ENCODE measurements at regions not wholly inside any gene's neighbourhood (a gene's known extent, or its start where the extent isn't known, plus 50 kb on each side); places are given as distances from the start of the nearest gene placed in this dataset.

DNA sequence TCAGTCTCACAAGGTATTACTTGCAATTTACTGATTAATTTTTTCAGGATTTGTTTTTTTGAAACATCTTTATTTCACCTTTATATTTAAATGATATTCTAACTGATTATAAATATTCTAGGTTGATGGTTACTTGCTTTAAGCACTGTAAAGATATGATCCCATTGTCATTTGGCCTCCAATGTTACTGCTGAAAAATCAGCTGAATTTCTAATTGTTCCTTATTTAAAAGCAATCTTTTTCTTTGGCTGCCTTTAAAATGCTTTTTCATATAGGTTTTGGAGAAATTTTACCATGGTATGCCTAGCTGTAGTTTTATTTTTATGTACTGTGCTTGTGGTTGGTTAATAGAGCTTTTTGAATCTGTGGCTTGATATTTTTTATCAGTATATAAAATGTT lies 275.6 kb upstream of the PPFIA2 start:
- Histone ChIP-seq H3K4me1 (ENCODE audit: insufficient read depth, low read length) (peaks cover 5% of the 10 kb centered on the region), H3K9me3 (ENCODE audit: low read depth, low read length) (peaks cover 18% of the 10 kb centered on the region), H3K4me3 (ENCODE audit: low read length) (no peak overlapping the region), H3K27me3 (ENCODE audit: insufficient read depth, low read length) (no peaks in the 10 kb centered on the region)

- H3K4me3 ChIP-seq (ENCODE audit: low read length): no peak overlapping the region
- peaks cover 5% of the 10 kb centered on the region for H3K4me1 ChIP-seq (ENCODE audit: insufficient read depth, low read length)
- no peaks in the 10 kb centered on the region for H3K27me3 ChIP-seq (ENCODE audit: insufficient read depth, low read length)
- peaks cover 6% of the 10 kb centered on the region for H3K9me3 ChIP-seq (ENCODE audit: low read depth, low read length)
Measured at GRCh38 chr12:82029936-82030335, 270.8 kb upstream of the PPFIA2 start.

DNA sequence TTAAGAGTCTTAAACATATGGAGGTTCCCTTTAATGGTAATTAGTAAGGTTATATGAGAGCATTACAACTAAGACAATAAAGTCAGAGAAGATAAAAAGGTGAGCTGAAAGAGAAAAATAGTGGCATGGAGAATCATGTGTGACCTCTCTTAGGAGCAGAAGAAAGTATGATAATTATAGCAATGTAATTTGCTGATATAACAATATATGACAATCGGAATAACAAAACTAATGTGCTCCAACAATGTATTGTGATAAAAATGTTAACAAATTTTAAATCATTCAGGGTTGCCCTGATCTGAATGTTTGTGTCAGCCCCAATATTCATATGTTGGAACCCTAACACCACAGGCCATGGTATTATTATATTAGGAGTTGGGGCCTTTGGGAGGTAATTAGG lies 269.6 kb upstream of the PPFIA2 start:
- H3K4me3 ChIP-seq (ENCODE audit: low read length): no peak overlapping the region
- peaks cover 5% of the 10 kb centered on the region for H3K4me1 ChIP-seq (ENCODE audit: insufficient read depth, low read length)

DNA sequence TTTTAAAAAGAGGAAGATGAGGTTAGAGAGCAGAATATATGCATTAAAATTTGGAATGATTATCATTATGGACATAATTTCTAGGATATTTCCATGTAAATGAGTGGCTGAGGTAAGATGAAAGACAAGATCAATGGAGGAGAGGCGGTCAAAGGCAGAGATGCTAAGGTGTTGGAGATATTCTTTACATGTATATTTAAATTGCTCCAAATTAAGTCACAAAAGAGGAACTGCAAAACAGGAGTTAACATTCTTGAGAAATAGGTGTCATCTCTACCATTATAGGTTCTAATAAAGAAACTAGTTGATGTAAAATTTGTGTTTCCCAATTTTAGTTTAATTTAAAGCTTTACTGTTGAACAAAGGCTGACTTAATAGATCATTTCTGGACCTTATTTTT lies 268.5 kb upstream of the PPFIA2 start:
- Histone ChIP-seq H3K4me3 (ENCODE audit: low read length) (no peak overlapping the region), H3K27me3 (ENCODE audit: insufficient read depth, low read length) (no peaks in the 10 kb centered on the region), H3K4me1 (ENCODE audit: insufficient read depth, low read length) (peaks cover 5% of the 10 kb centered on the region), H3K9me3 (ENCODE audit: low read depth, low read length) (no peaks in the 10 kb centered on the region)

More for the DNA sequence above, 269.6 kb upstream of the PPFIA2 start:
- Histone ChIP-seq H3K9me3 (ENCODE audit: low read depth, low read length) (no peaks in the 10 kb centered on the region), H3K27me3 (ENCODE audit: insufficient read depth, low read length) (no peaks in the 10 kb centered on the region)

DNA sequence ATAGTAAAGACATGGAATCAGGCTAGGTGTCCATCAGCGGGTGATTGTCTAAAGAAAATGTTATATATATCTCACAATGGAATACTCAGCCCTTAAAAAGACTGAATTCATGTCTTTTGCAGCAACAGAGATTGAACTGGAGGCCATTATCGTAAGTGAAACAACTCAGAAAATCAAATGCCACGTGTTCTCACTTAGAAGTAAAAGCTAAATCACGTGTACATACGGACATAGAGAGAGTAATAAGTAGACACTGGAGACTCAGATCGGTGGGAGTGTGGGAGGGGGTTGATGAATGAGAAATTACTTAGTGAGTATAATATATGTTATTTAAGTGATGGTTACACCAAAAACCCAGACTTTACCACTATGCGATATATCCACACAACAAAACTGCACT lies 266.3 kb upstream of the PPFIA2 start:
- H3K4me1 ChIP-seq (ENCODE audit: insufficient read depth, low read length): peaks cover 3% of the 10 kb centered on the region
- H3K9me3 ChIP-seq (ENCODE audit: low read depth, low read length): no peaks in the 10 kb centered on the region
- H3K4me3 ChIP-seq (ENCODE audit: low read length): no peak overlapping the region
- H3K27me3 ChIP-seq (ENCODE audit: insufficient read depth, low read length): no peaks in the 10 kb centered on the region

DNA sequence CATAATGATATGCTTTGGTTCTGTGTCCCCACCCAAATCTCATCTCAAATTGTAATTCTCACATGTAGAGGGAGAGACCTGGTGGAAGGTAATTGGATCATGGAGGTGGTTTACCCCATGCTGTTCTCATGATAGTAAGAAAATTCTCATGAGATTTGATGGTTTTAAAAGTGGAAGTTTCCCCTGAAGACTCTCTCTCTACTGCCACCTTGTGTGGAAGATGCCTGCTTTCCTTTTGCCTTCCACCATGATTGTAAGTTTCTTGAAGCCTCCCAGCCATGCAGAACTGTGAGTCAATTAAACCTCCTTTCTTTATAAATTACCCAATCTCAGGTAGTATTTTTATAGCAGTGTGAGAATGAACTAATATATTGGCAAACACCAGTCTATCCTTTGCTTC lies 260.4 kb upstream of the PPFIA2 start:
- H3K4me1 ChIP-seq (ENCODE audit: insufficient read depth, low read length): no peaks in the 10 kb centered on the region
- no peaks in the 10 kb centered on the region for H3K27me3 ChIP-seq (ENCODE audit: insufficient read depth, low read length)
- H3K9me3 ChIP-seq (ENCODE audit: low read depth, low read length): no peaks in the 10 kb centered on the region
- no peak overlapping the region for H3K4me3 ChIP-seq (ENCODE audit: low read length)

DNA sequence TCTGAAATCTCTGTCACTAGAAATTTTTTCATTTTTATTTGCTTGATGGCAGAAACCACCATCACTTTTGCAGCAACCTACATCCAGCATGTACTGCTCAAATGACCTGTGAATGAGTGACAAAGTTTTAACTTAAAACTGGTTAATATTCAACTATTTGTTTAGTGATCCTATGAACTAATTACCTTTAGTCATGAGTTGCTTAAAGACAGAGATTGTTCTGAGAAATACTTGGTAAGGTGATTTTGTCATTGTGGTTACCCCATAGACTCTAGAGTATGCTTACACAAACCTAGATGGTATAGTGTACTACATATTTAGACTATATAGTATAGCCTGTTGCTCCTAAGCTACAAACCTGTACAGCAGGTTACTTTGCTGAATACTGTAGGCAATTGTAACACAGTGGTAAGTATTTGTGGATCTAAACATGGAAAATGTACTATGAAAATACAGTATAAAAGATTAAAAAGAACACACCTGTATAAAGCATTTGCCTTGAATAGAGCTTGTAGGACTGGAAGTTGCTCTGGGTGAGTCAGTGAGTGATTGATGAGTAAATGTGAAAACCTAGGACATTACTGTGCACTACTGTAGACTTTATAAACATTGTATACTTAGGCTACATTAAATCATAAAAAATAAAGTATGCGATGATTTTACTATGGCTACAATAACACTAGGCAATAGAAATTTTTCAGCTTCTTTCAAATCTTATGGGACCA lies 256.6 kb upstream of the PPFIA2 start:
- Histone ChIP-seq H3K27me3 (ENCODE audit: insufficient read depth, low read length) (no peaks in the 10 kb centered on the region), H3K9me3 (ENCODE audit: low read depth, low read length) (no peaks in the 10 kb centered on the region), H3K4me1 (ENCODE audit: insufficient read depth, low read length) (no peaks in the 10 kb centered on the region), H3K4me3 (ENCODE audit: low read length) (no peak overlapping the region)

DNA sequence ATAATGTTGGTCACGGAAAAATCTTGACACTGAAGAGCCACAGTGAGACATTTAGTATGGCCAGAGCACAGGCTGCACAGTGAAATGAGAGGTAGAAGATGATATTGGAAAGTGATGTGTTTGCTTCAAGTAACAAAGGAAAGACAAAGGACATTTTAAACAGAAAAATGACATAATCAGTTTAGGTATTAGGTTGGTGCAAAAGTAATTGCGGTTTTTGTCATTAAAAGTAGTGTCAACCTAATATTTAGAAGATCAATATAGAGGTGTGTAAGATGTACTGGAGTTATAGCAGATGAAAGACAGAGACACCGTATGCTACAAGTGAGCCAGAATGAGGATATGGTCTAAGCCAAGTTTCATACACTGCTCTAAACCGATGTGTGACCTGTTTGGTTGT lies 253.0 kb upstream of the PPFIA2 start:
- Histone ChIP-seq H3K4me1 (ENCODE audit: insufficient read depth, low read length) (no peaks in the 10 kb centered on the region), H3K27me3 (ENCODE audit: insufficient read depth, low read length) (no peaks in the 10 kb centered on the region), H3K9me3 (ENCODE audit: low read depth, low read length) (no peaks in the 10 kb centered on the region), H3K4me3 (ENCODE audit: low read length) (no peak overlapping the region)

- H3K27me3 ChIP-seq (ENCODE audit: insufficient read depth, low read length): no peaks in the 10 kb centered on the region
- no peaks in the 10 kb centered on the region for H3K4me1 ChIP-seq (ENCODE audit: insufficient read depth, low read length)
- no peak overlapping the region for H3K4me3 ChIP-seq (ENCODE audit: low read length)
- no peaks in the 10 kb centered on the region for H3K9me3 ChIP-seq (ENCODE audit: low read depth, low read length)
Measured at GRCh38 chr12:82009524-82009923, 250.4 kb upstream of the PPFIA2 start.

GRCh38 chr12:82008251-82008650 lies 249.1 kb upstream of the PPFIA2 start:
- no peaks in the 10 kb centered on the region for H3K4me1 ChIP-seq (ENCODE audit: insufficient read depth, low read length)
- H3K27me3 ChIP-seq (ENCODE audit: insufficient read depth, low read length): no peaks in the 10 kb centered on the region
- H3K9me3 ChIP-seq (ENCODE audit: low read depth, low read length): no peaks in the 10 kb centered on the region
- H3K4me3 ChIP-seq (ENCODE audit: low read length): no peak overlapping the region

- Histone ChIP-seq H3K9me3 (ENCODE audit: low read depth, low read length) (no peaks in the 10 kb centered on the region), H3K27me3 (ENCODE audit: insufficient read depth, low read length) (no peaks in the 10 kb centered on the region), H3K4me1 (ENCODE audit: insufficient read depth, low read length) (no peaks in the 10 kb centered on the region), H3K4me3 (ENCODE audit: low read length) (no peak overlapping the region)
Measured at GRCh38 chr12:81998761-81999378, 239.7 kb upstream of the PPFIA2 start.

DNA sequence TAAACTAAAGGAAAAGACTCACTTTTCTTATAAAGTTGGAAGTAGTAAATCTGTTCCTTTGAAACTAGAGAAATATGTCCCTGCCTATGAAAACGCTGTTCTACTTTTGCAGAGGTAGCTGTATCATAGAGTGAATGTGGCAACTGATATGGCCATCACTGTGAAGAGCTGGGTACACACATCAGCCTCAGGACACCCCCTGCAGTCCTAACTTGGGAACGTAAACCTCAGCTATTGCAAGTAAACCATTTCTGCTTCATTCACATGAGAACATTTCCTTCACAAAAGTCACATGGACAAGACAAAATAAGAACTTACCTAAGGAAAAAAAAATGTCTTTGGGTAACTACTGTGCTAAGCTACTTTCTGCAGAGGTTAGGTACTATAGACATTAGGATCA lies 233.3 kb upstream of the PPFIA2 start:
- no peaks in the 10 kb centered on the region for H3K9me3 ChIP-seq (ENCODE audit: low read depth, low read length)
- no peaks in the 10 kb centered on the region for H3K4me1 ChIP-seq (ENCODE audit: insufficient read depth, low read length)
- no peak overlapping the region for H3K4me3 ChIP-seq (ENCODE audit: low read length)
- H3K27me3 ChIP-seq (ENCODE audit: insufficient read depth, low read length): no peaks in the 10 kb centered on the region

- Histone ChIP-seq H3K4me1 (ENCODE audit: insufficient read depth, low read length) (no peaks in the 10 kb centered on the region), H3K9me3 (ENCODE audit: low read depth, low read length) (no peaks in the 10 kb centered on the region), H3K4me3 (ENCODE audit: low read length) (no peak overlapping the region), H3K27me3 (ENCODE audit: insufficient read depth, low read length) (no peaks in the 10 kb centered on the region)
Measured at GRCh38 chr12:81991868-81992267, 232.7 kb upstream of the PPFIA2 start.

- no peaks in the 10 kb centered on the region for H3K4me1 ChIP-seq (ENCODE audit: insufficient read depth, low read length)
- H3K27me3 ChIP-seq (ENCODE audit: insufficient read depth, low read length): no peaks in the 10 kb centered on the region
- no peaks in the 10 kb centered on the region for H3K9me3 ChIP-seq (ENCODE audit: low read depth, low read length)
- H3K4me3 ChIP-seq (ENCODE audit: low read length): no peak overlapping the region
Measured at GRCh38 chr12:81988362-81988761, 229.2 kb upstream of the PPFIA2 start.

GRCh38 chr12:81987371-81987770 lies 228.2 kb upstream of the PPFIA2 start:
- Histone ChIP-seq H3K9me3 (ENCODE audit: low read depth, low read length) (no peaks in the 10 kb centered on the region), H3K4me3 (ENCODE audit: low read length) (no peak overlapping the region), H3K4me1 (ENCODE audit: insufficient read depth, low read length) (no peaks in the 10 kb centered on the region), H3K27me3 (ENCODE audit: insufficient read depth, low read length) (no peaks in the 10 kb centered on the region)

GRCh38 chr12:81976661-81977060 lies 217.5 kb upstream of the PPFIA2 start:
- H3K9me3 ChIP-seq (ENCODE audit: low read depth, low read length): no peaks in the 10 kb centered on the region
- no peaks in the 10 kb centered on the region for H3K27me3 ChIP-seq (ENCODE audit: insufficient read depth, low read length)
- no peak overlapping the region for H3K4me3 ChIP-seq (ENCODE audit: low read length)
- H3K4me1 ChIP-seq (ENCODE audit: insufficient read depth, low read length): no peaks in the 10 kb centered on the region

Measured in mononuclear cell (primary cell).